SU-DHL-6 (cell line): ENCODE measurements at regions not wholly inside any gene's neighbourhood (a gene's known extent, or its start where the extent isn't known, plus 50 kb on each side); places are given as distances from the start of the nearest gene placed in this dataset.

Experiments
- EZH2phosphoT487 ChIP-seq: fragments of 200-600 bp; sonication (generic), shearing (Covaris generic); conservative IDR thresholded peaks from 2 replicates; pipeline ENCODE4 v1.6.1; 2018; ENCODE audit warnings: mild to moderate bottlenecking, antibody characterized with exemption, low read length, moderate library complexity, mixed read lengths
- TF ChIP-seq, protein P1 (sequence below): fragments of 200-600 bp; sonication (generic); IDR thresholded peaks from one replicate; pipeline ENCODE4 v1.5.1; 2017; ENCODE audit warnings: antibody characterized with exemption, mild to moderate bottlenecking, low read length, moderate library complexity; ENCODE audit not compliant: insufficient read depth, poor library complexity, severe bottlenecking

DNA sequence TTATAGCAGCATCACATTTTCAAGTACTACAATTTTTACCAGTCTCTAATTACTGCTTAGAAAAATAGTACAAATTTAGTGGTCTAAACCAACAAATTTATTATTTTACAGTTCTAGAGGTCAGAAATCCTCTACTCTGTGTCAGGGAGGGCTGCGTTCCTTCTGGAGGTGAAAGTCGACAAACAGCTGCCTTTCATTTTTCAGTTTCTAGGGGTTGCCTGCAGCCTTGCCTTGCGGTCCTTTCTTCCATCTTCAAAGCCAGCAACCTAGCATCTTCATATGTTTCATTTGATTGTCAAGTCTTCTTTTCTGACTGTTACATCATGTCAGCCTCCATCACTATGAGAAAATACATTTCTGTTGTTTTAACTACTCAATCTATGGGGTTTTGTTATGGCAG, 1022.1 kb downstream of the CDH18 start:
- TF ChIP-seq, protein P1, sequence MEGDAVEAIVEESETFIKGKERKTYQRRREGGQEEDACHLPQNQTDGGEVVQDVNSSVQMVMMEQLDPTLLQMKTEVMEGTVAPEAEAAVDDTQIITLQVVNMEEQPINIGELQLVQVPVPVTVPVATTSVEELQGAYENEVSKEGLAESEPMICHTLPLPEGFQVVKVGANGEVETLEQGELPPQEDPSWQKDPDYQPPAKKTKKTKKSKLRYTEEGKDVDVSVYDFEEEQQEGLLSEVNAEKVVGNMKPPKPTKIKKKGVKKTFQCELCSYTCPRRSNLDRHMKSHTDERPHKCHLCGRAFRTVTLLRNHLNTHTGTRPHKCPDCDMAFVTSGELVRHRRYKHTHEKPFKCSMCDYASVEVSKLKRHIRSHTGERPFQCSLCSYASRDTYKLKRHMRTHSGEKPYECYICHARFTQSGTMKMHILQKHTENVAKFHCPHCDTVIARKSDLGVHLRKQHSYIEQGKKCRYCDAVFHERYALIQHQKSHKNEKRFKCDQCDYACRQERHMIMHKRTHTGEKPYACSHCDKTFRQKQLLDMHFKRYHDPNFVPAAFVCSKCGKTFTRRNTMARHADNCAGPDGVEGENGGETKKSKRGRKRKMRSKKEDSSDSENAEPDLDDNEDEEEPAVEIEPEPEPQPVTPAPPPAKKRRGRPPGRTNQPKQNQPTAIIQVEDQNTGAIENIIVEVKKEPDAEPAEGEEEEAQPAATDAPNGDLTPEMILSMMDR, result no peak
- no peak for TF ChIP-seq EZH2phosphoT487
